NCI-H2196 treated with DMSO at 0.1 percent for 48 hours (cell line): ENCODE measurements at regions not wholly inside any gene's neighbourhood (a gene's known extent, or its start where the extent isn't known, plus 50 kb on each side); places are given as distances from the start of the nearest gene placed in this dataset.
"Not testable (repeated sequence)": the region's sequence is repeated elsewhere in the genome, so short reads cannot be mapped to it uniquely, and the experiment has no call there.

Experiments
- DNase-seq: peaks from one replicate; lab custom pipeline; 2025; ENCODE audit not compliant: unreplicated experiment; lab: John Stamatoyannopoulos, UW

DNA sequence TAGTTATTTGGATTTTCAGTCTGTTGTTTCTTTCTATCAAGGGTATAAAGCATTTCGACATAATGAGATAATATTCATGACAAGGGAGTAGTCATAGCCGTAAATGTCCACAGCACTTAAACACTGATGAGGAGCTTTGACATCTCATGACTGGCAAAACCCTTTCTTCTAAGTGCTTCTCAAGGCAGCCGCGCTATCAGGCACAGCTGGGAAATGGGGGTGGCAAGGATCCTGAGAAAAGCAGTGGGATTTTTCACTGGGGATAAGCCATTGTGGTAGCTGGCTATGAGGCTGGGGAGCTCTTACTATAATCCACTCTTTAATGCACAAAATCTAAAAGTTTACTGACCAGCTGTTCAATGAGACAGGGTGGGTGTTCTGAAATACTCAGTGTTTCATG is 493.2 kb upstream of the KLF6 start:
- no peak for DNase-seq

DNA sequence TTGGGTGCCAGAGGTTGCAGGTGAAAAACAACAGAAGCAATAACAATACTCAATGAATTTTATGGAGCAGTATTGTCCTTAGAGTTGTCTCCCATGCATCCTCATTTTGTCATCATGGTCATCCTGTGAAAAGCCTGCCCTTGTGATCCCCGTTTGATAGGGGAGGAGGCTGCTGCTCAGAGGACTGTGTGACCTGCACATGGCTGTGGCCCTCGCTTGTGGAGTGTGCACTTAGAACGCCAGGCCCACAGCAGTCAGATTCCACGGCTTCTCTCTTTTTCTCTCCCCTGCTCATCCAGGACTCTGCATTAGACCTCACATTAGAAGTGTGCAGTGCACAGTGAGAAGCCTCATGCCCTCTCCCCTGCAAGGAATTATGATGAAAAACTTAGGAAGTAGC is 491.1 kb upstream of the KLF6 start:
- no peak for DNase-seq

DNA sequence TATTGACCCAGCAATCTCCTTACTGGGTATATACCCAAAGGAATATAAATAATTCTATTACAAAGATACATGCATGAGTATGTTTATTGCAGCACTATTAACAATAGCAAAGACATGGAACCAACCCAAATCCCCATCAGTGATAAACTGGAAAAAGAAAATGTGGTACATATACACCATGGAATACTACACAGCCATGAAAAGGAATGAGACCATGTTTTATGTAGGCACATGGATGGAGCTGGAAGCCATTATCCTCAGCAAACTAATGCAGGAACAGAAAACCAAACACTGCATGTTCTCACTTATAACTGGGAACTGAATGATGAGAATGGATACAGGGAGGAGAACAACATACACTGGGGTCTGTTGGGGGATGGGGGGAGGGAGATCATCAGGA is 489.7 kb upstream of the KLF6 start:
- DNase-seq, result not testable (repeated sequence)

DNA sequence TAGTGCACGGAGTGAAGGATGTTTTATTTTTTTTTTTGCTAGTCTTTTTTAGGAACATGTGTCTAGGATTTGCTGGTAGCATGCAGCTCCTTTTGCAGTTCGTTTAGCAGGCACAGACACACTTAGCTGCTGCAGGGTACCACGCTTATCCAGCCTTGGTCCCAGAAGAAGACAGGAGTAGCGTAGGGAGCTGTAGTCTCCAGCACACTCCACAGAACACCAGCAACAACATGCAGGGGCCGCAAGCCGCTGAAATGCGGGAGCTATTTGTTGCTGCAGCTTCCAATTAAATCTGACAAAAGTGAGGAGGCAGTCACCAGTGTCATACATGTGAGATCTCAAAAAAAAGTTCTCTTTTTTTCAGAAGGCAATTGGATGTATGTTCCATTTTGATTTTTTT is 486.2 kb upstream of the KLF6 start:
- no peak for DNase-seq

GRCh38 chr10:4270116-4270515 is 485.1 kb upstream of the KLF6 start:
- no peak for DNase-seq

DNA sequence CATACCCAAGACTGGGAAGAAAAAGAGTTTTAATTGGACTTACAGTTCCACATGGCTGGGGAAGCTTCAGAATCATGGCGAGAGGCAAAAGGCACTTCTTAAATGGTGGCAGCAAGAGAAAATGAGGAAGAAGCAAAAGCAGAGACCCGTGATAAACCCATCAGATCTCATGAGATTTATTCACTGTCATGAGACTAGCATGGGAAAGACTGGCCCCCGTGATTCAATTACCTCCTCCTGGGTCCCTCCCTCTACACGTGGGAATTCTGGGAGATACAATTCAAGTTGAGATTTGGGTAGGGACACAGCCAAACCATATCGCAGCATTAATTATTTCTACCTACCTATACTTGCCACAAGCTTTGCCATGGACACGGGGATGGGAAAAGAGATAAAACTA is 483.5 kb upstream of the KLF6 start:
- not testable (repeated sequence) for DNase-seq

DNA sequence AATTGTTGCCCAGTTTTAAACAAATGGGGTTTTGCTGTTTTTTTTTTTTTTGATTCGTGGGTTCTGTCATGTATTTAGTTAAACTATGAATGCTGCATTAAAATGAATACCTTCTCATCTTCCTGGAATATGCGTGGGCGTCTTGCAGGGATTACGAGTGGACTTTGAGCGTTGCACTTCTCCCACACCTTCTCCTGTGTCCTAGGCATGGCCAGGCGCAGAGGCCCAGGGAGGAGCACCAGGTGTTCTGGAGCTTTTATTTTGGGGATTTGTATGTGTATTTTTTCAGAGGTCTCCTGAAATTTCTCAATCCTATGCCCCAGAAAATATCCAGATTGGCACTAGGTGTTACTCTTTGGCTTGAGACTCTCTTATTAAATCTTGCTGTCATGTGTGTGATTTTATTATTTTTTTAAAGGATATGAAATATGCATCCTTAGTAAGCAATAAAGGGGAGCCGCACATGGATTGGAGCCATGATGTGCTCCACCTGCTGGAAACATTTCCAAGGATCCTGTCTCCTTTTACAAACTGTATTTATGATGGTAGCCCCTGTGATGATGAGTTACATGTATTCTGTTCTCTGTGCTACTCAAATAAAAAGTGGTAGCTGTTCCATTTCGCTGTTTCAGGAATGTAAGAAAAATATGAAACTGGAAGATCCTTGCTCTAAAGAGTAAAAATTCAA is 482.2 kb upstream of the KLF6 start:
- DNase-seq, result no peak

DNA sequence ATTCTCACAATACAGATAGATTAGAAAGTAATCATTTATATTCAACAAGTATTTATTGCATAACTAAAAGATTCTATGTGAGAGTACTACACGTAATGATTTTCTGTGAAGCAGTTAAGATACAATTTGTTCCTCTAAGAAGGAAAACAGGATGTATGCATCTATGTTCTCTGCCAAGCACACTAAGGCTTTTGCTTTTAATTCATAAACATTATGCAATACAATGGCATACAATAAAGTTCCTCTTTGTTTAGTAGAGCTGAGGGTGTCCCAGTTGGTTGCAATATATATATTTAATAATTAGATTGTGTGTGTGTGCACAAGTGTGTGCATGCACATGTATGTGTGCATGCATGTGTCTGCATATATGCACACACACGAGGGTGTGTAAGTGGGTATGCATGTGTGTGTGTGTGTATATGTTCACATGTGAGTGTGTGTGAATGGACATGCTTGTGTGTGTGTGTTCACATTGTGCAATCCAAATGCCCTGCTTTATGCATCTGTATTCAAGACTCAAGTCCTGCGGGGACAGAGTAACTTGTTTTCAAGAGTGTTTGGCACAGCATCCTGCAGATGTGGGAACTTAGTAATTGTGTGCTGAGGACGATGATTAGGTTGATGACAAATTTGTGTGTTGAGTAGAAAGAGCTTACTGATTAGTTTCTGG is 481.5 kb upstream of the KLF6 start:
- no peak for DNase-seq

GRCh38 chr10:4265964-4266363 is 481.0 kb upstream of the KLF6 start:
- no peak for DNase-seq

- no peak for DNase-seq
These were observed 479.3 kb upstream of the KLF6 start for GRCh38 chr10:4264209-4264865.

- no peak for DNase-seq
These were observed 478.6 kb upstream of the KLF6 start for GRCh38 chr10:4263601-4263921.

DNA sequence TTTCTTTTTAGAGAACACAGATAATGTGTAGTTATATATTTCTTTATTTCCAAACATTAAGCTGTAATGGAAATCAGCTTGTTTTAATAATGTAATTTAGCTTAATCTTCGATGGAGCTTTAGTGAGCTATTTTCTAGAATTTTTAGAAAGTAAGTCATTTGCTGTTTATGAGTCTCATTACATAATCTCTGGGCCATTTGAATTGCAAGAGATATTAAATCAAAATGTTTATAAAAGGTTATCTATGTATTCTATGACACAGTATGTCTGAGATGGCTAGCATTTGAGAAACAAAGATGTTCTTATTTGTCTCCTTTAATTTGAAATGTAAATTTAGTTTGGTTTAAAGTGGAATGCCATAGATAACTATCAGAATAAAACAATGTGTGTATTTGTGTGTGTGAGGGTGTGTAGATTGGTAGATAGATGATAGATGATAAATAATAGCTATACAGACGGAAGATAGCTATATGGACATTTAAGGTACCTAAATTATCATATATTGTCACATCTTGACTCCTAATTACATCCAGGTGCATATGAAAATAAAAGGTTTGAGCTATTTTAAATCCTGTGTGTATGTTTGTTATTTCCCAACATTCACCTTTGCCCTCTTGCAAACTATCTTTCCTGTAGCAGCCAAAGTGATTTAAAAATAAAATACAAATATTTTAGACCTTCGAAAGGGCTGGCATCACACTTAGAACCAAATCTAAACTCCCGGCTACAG is 478.0 kb upstream of the KLF6 start:
- no peak for DNase-seq

DNA sequence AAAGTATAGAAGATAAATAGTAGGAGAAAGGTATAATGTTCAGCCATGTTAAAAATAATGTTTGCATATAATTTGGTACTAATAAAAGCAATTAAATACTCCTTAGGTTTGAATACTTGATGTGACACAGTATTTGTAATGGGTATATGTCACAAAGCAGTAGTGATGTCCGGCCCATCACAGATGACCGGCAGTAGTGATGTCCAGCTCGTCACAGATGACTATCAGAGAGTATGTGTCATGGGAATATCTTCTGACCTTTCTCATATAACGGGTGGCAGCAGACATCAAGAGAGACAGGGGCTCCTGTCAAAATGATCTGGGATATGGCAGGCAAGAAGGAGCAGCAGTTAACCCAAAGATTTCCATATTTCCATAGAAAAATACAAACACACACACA is 477.4 kb upstream of the KLF6 start:
- no peak for DNase-seq

DNA sequence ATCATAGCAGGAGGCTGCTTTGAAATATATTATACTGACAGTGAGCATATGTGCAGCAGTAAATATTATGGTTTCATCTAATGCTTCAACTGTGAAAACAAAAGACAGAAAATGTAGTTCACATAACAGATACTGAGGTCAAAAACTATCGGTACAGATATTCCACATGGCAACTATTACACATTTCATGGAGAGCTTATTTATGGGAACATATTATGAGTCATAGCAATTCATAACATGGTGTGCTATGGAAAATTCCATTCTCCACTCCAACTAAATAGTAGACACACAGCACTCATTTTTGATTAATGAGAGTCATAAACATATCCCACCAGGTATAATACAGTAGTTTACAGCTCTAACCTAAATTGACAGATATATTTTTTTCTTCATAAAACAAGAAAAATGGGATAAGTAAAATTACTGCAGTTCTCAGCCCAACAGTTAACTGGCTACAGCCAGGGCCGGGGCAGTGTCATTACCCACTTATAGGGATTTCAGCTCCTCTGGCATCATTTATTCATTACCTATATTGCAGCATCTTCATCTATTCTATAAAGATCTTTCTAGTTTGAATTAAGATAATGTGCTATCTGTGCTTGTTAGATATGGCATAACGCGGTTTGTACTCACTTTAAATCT is 475.6 kb upstream of the KLF6 start:
- DNase-seq, result no peak

- DNase-seq, result no peak
These were observed 473.0 kb upstream of the KLF6 start for GRCh38 chr10:4257939-4258465.

DNA sequence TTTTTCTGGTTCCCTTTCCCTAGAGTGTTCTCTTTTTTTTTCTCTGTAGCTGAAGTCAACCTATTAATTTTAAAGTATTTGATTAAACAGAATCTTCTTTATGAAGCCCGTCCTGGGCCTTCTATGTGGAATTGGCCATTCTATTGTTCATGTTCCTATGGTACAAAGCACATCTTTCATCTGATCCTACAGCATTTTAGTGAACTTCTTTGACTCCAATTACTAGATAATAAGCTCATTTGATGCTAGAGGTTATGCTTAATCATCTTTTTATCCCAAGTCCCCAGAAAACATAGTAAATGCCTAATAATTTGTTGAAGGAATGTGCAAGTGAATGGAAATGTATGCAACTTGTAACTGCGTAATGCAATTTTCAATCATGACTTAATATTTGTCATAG is 472.0 kb upstream of the KLF6 start:
- no peak for DNase-seq

GRCh38 chr10:4255751-4256150 is 470.7 kb upstream of the KLF6 start:
- no peak for DNase-seq

DNA sequence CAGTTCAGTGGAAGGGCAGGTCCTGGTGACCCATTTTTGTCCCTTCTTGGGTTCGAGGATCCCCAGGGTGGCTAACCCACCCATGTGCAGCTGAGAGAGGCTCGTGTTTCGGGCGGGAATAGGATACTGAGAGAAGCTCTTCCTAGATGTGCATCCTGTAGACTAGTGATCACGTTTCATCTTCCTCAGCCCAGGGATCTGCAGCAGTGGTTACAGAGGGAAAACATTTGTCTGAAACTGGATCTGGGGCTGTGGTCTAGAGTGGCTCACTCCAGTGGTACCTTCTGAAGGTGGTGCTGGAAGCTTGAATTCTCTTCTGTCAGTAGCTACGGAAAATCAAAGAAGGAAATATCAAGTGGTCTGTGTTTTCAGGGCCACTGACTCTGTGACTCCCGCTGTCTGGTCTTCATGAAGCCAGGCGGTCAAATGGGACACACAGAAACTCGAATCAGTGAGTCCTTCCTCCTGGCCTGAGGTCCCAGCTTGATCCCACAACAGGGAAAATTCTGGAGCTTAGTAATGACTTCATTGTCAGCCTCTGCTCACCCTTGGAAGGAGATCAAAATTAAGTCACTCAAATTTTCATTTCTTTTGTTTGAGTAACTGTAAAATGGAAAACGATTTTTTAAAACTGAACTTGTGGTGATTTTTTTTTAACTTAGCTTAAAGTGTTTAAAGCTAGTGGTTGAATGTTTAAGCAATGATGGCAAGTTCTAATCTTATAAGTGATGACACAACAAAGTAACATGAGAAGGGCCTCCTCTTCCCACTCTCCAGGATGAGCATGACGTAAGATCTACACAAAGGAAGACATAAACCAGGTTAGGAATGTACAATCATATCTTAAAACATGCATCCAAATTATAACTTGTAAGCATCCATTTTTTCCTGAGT is 469.3 kb upstream of the KLF6 start:
- DNase-seq, result no peak

DNA sequence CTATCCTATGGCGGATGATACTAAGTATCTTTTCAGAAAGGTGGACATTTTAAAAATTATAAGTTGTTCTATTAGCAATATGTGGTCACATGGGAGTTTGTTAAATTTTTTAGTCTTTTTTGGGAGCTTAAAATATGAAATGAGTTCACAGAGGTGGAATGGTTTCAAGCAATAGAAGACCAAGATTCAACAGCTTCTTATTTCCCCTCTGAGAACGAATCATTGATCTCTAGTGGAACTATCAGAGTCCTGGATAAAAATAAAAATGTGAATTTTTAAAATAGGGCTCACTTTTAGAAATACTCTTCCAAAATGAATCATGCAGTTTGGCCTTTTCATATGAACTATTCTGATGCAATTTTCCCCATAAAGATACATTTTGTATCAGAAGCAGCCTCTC is 467.7 kb upstream of the KLF6 start:
- no peak for DNase-seq

DNA sequence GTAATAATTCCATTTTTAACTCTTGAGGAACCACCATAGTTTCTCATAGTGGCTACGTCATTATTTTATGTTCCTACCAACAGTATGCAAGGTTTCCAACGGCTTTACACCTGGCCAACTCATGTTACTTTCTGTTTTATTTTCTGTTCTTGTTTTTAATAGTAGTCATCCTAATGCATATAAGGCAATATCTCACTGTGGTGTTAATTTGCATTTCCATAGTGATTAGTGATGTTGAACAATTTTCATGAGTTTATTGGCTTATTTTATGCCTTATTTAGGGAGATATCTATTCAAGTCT is 465.5 kb upstream of the KLF6 start:
- DNase-seq, result no peak
